Glutamatergic neuron (in vitro differentiated cells): ENCODE measurements at regions not wholly inside any gene's neighbourhood (a gene's known extent, or its start where the extent isn't known, plus 50 kb on each side); places are given as distances from the start of the nearest gene placed in this dataset.
"Not testable (repeated sequence)": the region's sequence is repeated elsewhere in the genome, so short reads cannot be mapped to it uniquely, and the experiment has no call there.

ENCODE experiments used
- DNase-seq: peaks from one replicate; pipeline ENCODE4 v3.0.0; 2022
- H3K27ac Mint-ChIP-seq: one replicate; pipeline ENCODE4 v1.8.0; 2020; ENCODE audit warnings: mild to moderate bottlenecking, mixed read lengths, inconsistent platforms; ENCODE audit not compliant: unreplicated experiment
- H3K27me3 Mint-ChIP-seq: one replicate; pipeline ENCODE4 v1.8.0; 2020; ENCODE audit warnings: mild to moderate bottlenecking, moderate library complexity, mixed read lengths, inconsistent platforms; ENCODE audit not compliant: unreplicated experiment
- H3K36me3 Mint-ChIP-seq: one replicate; pipeline ENCODE4 v1.8.0; 2020; ENCODE audit warnings: mild to moderate bottlenecking, mixed read lengths, inconsistent platforms; ENCODE audit not compliant: unreplicated experiment
- H3K4me1 Mint-ChIP-seq: one replicate; pipeline ENCODE4 v1.8.0; 2020; ENCODE audit warnings: mild to moderate bottlenecking, low read depth, mixed read lengths, inconsistent platforms; ENCODE audit not compliant: unreplicated experiment
- H3K4me3 Mint-ChIP-seq: one replicate; pipeline ENCODE4 v1.8.0; 2020; ENCODE audit warnings: mild to moderate bottlenecking, mixed read lengths, inconsistent platforms; ENCODE audit not compliant: unreplicated experiment
- H3K9me3 Mint-ChIP-seq: one replicate; pipeline ENCODE4 v1.8.0; 2020; ENCODE audit warnings: mild to moderate bottlenecking, moderate library complexity, mixed read lengths, inconsistent platforms; ENCODE audit not compliant: unreplicated experiment
- CTCF ChIP-seq: fragments of 200-600 bp; sonication (generic); IDR thresholded peaks from one replicate; pipeline ENCODE4 v1.5.0; 2021; ENCODE audit not compliant: partially characterized antibody, unreplicated experiment

- no peak overlapping the region for H3K4me3 Mint-ChIP-seq
- no peak for DNase-seq
Measured at GRCh38 chr10:121375172-121375571, 223.1 kb downstream of the FGFR2 start.

GRCh38 chr10:121378251-121378801 is 219.9 kb downstream of the FGFR2 start:
- Mint-ChIP-seq H3K27me3 (no peaks in the 10 kb centered on the region), H3K27ac (no peak overlapping the region), H3K4me3 (no peak overlapping the region), H3K4me1 (no peaks in the 10 kb centered on the region), H3K9me3 (no peaks in the 10 kb centered on the region), H3K36me3 (peaks cover 5% of the 10 kb centered on the region)
- TF ChIP-seq CTCF, result no peak
- no peak for DNase-seq

More at GRCh38 chr10:121375172-121375571, 223.1 kb downstream of the FGFR2 start:
- Mint-ChIP-seq H3K27ac (no peak overlapping the region), H3K9me3 (no peaks in the 10 kb centered on the region), H3K36me3 (no peaks in the 10 kb centered on the region), H3K4me1 (no peaks in the 10 kb centered on the region), H3K27me3 (no peaks in the 10 kb centered on the region)
- TF ChIP-seq CTCF, result no peak

- Mint-ChIP-seq H3K4me1 (no peaks in the 10 kb centered on the region), H3K4me3 (no peak overlapping the region)
Measured at GRCh38 chr10:121379013-121379412, 219.2 kb downstream of the FGFR2 start.

GRCh38 chr10:121380211-121380610 is 218.0 kb downstream of the FGFR2 start:
- no peak for DNase-seq
- Mint-ChIP-seq H3K4me3 (no peak overlapping the region), H3K36me3 (peaks cover 5% of the 10 kb centered on the region), H3K27me3 (no peaks in the 10 kb centered on the region), H3K27ac (no peak overlapping the region), H3K4me1 (no peaks in the 10 kb centered on the region), H3K9me3 (no peaks in the 10 kb centered on the region)
- no peak for TF ChIP-seq CTCF

More at GRCh38 chr10:121379013-121379412, 219.2 kb downstream of the FGFR2 start:
- no peaks in the 10 kb centered on the region for H3K27me3 Mint-ChIP-seq
- H3K27ac Mint-ChIP-seq, result no peak overlapping the region
- peaks cover 5% of the 10 kb centered on the region for H3K36me3 Mint-ChIP-seq
- no peak for DNase-seq
- H3K9me3 Mint-ChIP-seq, result no peaks in the 10 kb centered on the region
- no peak for TF ChIP-seq CTCF

- not testable (repeated sequence) for H3K4me3 Mint-ChIP-seq, H3K27me3 Mint-ChIP-seq
Measured at GRCh38 chr10:121382029-121382520, 216.2 kb downstream of the FGFR2 start.

More at GRCh38 chr10:121382029-121382520, 216.2 kb downstream of the FGFR2 start:
- H3K4me1 Mint-ChIP-seq, H3K9me3 Mint-ChIP-seq, H3K27ac Mint-ChIP-seq, DNase-seq, H3K36me3 Mint-ChIP-seq: not testable (repeated sequence)
